HG02938 (cell line): ENCODE measurements at regions not wholly inside any gene's neighbourhood (a gene's known extent, or its start where the extent isn't known, plus 50 kb on each side); places are given as distances from the start of the nearest gene placed in this dataset.
"Not testable (repeated sequence)": the region's sequence is repeated elsewhere in the genome, so short reads cannot be mapped to it uniquely, and the experiment has no call there.

Source experiments
- ATAC-seq: cut with Tn5 transposase; IDR thresholded peaks from one replicate; pipeline ENCODE4 v1.9.1; 2021; ENCODE audit warnings: mild to moderate bottlenecking, moderate library complexity; ENCODE audit not compliant: unreplicated experiment

- no peak for ATAC-seq
Observed at GRCh38 chr2:21194147-21194546, 70.4 kb downstream of the TDRD15 start.

GRCh38 chr2:21194858-21195271, 71.1 kb downstream of the TDRD15 start:
- no peak for ATAC-seq

- ATAC-seq: no peak
Observed at GRCh38 chr2:21195326-21195725, 71.6 kb downstream of the TDRD15 start.

- ATAC-seq: no peak
Observed at GRCh38 chr2:21198637-21199036, 74.9 kb downstream of the TDRD15 start.

GRCh38 chr2:21203976-21204375, 80.2 kb downstream of the TDRD15 start:
- no peak for ATAC-seq

GRCh38 chr2:21214085-21214484, 90.3 kb downstream of the TDRD15 start:
- not testable (repeated sequence) for ATAC-seq

- no peak for ATAC-seq
Observed at GRCh38 chr2:21217442-21217841, 93.7 kb downstream of the TDRD15 start.

GRCh38 chr2:21220930-21221329, 97.2 kb downstream of the TDRD15 start:
- no peak for ATAC-seq

- no peak for ATAC-seq
Observed at GRCh38 chr2:21223618-21224017, 99.8 kb downstream of the TDRD15 start.

- ATAC-seq: no peak
Observed at GRCh38 chr2:21228041-21228895, 104.5 kb downstream of the TDRD15 start.

- ATAC-seq: no peak
Observed at GRCh38 chr2:21229302-21229701, 105.5 kb downstream of the TDRD15 start.

- no peak for ATAC-seq
Observed at GRCh38 chr2:21230140-21230539, 106.4 kb downstream of the TDRD15 start.

GRCh38 chr2:21231985-21232384, 108.2 kb downstream of the TDRD15 start:
- ATAC-seq: no peak

GRCh38 chr2:21233194-21233593, 109.4 kb downstream of the TDRD15 start:
- no peak for ATAC-seq

GRCh38 chr2:21234001-21234400, 110.2 kb downstream of the TDRD15 start:
- no peak for ATAC-seq

GRCh38 chr2:21234464-21235120, 110.8 kb downstream of the TDRD15 start:
- ATAC-seq: no peak

- ATAC-seq: not testable (repeated sequence)
Observed at GRCh38 chr2:21239749-21240148, 116.0 kb downstream of the TDRD15 start.

GRCh38 chr2:21244161-21244560, 120.4 kb downstream of the TDRD15 start:
- ATAC-seq: no peak

GRCh38 chr2:21245565-21245964, 121.8 kb downstream of the TDRD15 start:
- ATAC-seq: no peak

- ATAC-seq: no peak
Observed at GRCh38 chr2:21249367-21249766, 125.6 kb downstream of the TDRD15 start.

GRCh38 chr2:21250673-21251072, 126.9 kb downstream of the TDRD15 start:
- ATAC-seq: no peak
